H1 (cell line): ENCODE measurements at regions not wholly inside any gene's neighbourhood (a gene's known extent, or its start where the extent isn't known, plus 50 kb on each side); places are given as distances from the start of the nearest gene placed in this dataset.

ENCODE experiments used
- ATF2 ChIP-seq: IDR thresholded peaks from 2 replicates; pipeline ENCODE4 v1.6.1; 2012; ENCODE audit warnings: low read length, inconsistent platforms
- BRCA1 ChIP-seq: IDR thresholded peaks from 2 replicates; pipeline ENCODE4 v1.6.1; 2012; ENCODE audit warnings: low read depth, low read length, improper control_type of control experiment
- CEBPB ChIP-seq: IDR thresholded peaks from 2 replicates; pipeline ENCODE4 v1.6.1; 2012; ENCODE audit warnings: low read depth, low read length
- CTCF ChIP-seq, 3 experiments: IDR thresholded peaks; 1 replicate in 2 of 3; 2 replicates in 1 of 3; pipeline versions ENCODE4 v1.5.1 to v1.6.1; 2011; ENCODE audit warnings: low read length in 3 of 3, mild to moderate bottlenecking in 3 of 3, inconsistent platforms in 2 of 3, low read depth in 1 of 3, moderate library complexity in 1 of 3; ENCODE audit not compliant: insufficient read depth in 1 of 3; ENCODE audit errors: control extremely low read depth in 1 of 3
- EP300 ChIP-seq, 2 experiments: IDR thresholded peaks; 1 replicate in 1 of 2; 2 replicates in 1 of 2; pipeline ENCODE4 v1.6.1; 2011 to 2012; ENCODE audit warnings: low read depth in 2 of 2, low read length in 2 of 2, mild to moderate bottlenecking in 2 of 2, borderline replicate concordance in 1 of 2, inconsistent platforms in 1 of 2, moderate library complexity in 1 of 2
- EZH2 ChIP-seq: fragments of 200-600 bp; sonication (generic); IDR thresholded peaks from 2 replicates; pipeline ENCODE4 v1.7.1; 2012; ENCODE audit warnings: low read depth, mild to moderate bottlenecking, moderate library complexity, low read length, inconsistent platforms; ENCODE audit not compliant: severe bottlenecking
- KDM1A ChIP-seq: fragments of 200-600, 300-600 bp; sonication (generic); IDR thresholded peaks from 2 replicates; pipeline ENCODE4 v1.7.1; 2016; ENCODE audit warnings: mild to moderate bottlenecking, low read length, borderline replicate concordance
- KDM5A ChIP-seq: fragments of 200-600 bp; IDR thresholded peaks from 2 replicates; pipeline ENCODE4 v1.7.1; 2012; ENCODE audit warnings: mild to moderate bottlenecking, low read length, inconsistent platforms, mixed read lengths
- NRF1 ChIP-seq: IDR thresholded peaks from 2 replicates; pipeline ENCODE4 v1.6.1; 2011; ENCODE audit warnings: mild to moderate bottlenecking, low read depth, low read length, improper control_type of control experiment
- POLR2AphosphoS5 ChIP-seq: IDR thresholded peaks from 2 replicates; pipeline ENCODE4 v1.6.1; 2011; ENCODE audit warnings: low read depth, low read length
- TAF1 ChIP-seq: IDR thresholded peaks from 2 replicates; pipeline ENCODE4 v1.6.1; 2011; ENCODE audit warnings: mild to moderate bottlenecking, low read depth, low read length
- ZNF274 ChIP-seq: IDR thresholded peaks from 2 replicates; pipeline ENCODE4 v1.7.0; 2012; ENCODE audit warnings: low read length, borderline replicate concordance; ENCODE audit errors: extremely low read depth

- TF ChIP-seq ATF2 (no peak), BRCA1 (no peak), EP300 (IDR thresholded peaks at IDR 0.05; ENCODE audit: borderline replicate concordance in 1 of 2, low read depth in 2 of 2, low read length in 2 of 2) (no peak), KDM5A (no peak), KDM1A (no peak), EZH2 (no peak), POLR2AphosphoS5 (no peak), CEBPB (no peak), CTCF (IDR thresholded peaks at IDR 0.05; ENCODE audit: control extremely low read depth in 1 of 3, insufficient read depth in 1 of 3, low read depth in 1 of 3, low read length in 3 of 3) (no peak), ZNF274 (no peak), NRF1 (no peak), TAF1 (no peak)
Observed at GRCh38 chr7:106781828-106782544, 83.1 kb upstream of the PIK3CG start.
